ENCODE measurements at regions not wholly inside any gene's neighbourhood (a gene's known extent, or its start where the extent isn't known, plus 50 kb on each side); places are given as distances from the start of the nearest gene placed in this dataset.

DNA sequence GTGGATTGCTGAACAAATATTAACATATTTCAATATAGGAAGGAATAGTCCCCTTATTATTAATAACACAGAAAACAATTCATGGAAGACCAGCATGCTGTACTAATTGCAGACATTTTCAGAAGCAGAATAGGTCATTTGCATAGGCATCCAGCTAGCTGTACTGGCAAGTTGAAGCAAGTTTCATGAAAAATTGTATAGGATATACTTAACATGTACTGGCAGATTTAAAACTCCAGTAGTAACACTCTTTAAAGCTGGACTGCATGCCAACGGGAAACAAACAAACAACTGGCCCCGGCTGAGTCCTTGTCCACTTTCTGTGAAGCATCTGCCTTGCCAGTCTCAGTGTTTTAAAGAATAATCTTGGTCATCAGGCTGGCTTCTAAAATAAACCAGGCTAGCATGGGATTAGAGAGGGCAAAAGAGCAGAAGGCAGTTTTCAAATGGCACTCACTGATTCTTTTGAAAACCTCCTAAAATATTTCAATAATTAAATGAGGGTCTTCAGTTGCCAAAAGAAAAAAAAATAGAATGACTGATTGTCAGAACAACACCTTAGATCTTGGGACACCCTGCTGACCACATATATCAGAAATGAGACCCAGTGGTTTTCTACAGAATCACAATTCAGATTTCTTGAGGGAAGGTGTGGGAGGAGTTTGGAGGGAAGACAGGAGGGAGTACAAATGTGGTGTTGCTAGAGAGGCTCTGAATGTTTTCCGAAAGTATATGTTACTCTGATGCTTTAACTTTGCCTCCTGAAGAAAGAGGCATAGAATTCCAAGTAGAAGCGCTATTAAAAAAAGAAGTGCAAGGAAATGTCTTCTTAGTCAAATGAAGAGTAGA is 122.5 kb upstream of the KRAS start:
- H3K27me3 ChIP-seq (replicated peaks; ENCODE audit: insufficient read depth, low read length), result no peaks in the 10 kb centered on the region
- DNase-seq, result peak; percentile 14
- H3K4me1 ChIP-seq (ENCODE audit: low read length), result 0 out of 2 replicates have a peak, but pooled peaks cover 7% of the 10 kb centered on the region
- no peak overlapping the region for H3K4me2 ChIP-seq (ENCODE audit: low read depth, low read length)
- no peak overlapping the region; the same call in 1 of the 2 replicates for H3K27ac ChIP-seq (ENCODE audit: low read length)
- H3K9me2 ChIP-seq (replicated peaks; ENCODE audit: insufficient read depth, low read length), result no peaks in the 10 kb centered on the region
- no peaks in the 10 kb centered on the region for H4K20me1 ChIP-seq (ENCODE audit: insufficient read depth, low read length)
- no peak overlapping the region for H3K9ac ChIP-seq (ENCODE audit: low read length)
- H3K9me3 ChIP-seq (replicated peaks; ENCODE audit: insufficient read depth, low read length), result no peaks in the 10 kb centered on the region
- TF ChIP-seq, protein P1, sequence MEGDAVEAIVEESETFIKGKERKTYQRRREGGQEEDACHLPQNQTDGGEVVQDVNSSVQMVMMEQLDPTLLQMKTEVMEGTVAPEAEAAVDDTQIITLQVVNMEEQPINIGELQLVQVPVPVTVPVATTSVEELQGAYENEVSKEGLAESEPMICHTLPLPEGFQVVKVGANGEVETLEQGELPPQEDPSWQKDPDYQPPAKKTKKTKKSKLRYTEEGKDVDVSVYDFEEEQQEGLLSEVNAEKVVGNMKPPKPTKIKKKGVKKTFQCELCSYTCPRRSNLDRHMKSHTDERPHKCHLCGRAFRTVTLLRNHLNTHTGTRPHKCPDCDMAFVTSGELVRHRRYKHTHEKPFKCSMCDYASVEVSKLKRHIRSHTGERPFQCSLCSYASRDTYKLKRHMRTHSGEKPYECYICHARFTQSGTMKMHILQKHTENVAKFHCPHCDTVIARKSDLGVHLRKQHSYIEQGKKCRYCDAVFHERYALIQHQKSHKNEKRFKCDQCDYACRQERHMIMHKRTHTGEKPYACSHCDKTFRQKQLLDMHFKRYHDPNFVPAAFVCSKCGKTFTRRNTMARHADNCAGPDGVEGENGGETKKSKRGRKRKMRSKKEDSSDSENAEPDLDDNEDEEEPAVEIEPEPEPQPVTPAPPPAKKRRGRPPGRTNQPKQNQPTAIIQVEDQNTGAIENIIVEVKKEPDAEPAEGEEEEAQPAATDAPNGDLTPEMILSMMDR (IDR thresholded peaks at IDR 0.05; ENCODE audit: low read length), result no peak
- TF ChIP-seq EZH2 (optimal IDR thresholded peaks at IDR 0.05; ENCODE audit: low read depth, low read length) (no peak), EZH2phosphoT487 (IDR thresholded peaks at IDR 0.05; ENCODE audit: low read length) (no peak)
- H3K79me2 ChIP-seq (ENCODE audit: low read length), result no peaks in the 10 kb centered on the region
- H3F3A ChIP-seq (ENCODE audit: insufficient read depth, low read length), result no peaks in the 10 kb centered on the region
- H3K4me3 ChIP-seq (ENCODE audit: low read length), result no peak overlapping the region
- H2AFZ ChIP-seq (ENCODE audit: low read length), result no peak overlapping the region
- H3K36me3 ChIP-seq (replicated peaks; ENCODE audit: insufficient read depth, low read length), result no peaks in the 10 kb centered on the region

DNA sequence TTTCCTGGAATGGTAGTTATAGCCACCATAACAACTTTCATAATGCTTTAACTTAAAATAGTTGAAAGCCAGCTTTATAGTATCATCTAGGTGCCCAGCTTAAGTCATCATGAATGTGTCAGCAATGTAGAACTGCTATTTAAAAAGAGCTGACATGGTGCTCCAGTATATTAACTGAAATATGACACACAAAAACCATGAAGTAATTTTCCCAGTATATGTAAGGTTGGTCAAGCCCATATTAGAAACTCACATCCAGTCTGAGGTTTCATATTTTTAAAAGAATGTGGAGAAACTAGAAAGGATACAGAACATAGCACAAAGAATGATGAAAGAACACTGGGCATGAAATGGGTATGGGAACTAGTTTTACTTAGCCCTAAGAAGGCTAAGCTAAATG is 121.3 kb upstream of the KRAS start:
- Histone ChIP-seq H3K27ac (ENCODE audit: low read length) (no peak overlapping the region), H3K79me2 (ENCODE audit: low read length) (no peaks in the 10 kb centered on the region), H2AFZ (ENCODE audit: low read length) (no peak overlapping the region), H3K36me3 (replicated peaks; ENCODE audit: insufficient read depth, low read length) (no peaks in the 10 kb centered on the region), H3F3A (ENCODE audit: insufficient read depth, low read length) (no peaks in the 10 kb centered on the region), H4K20me1 (ENCODE audit: insufficient read depth, low read length) (no peaks in the 10 kb centered on the region), H3K9ac (ENCODE audit: low read length) (no peak overlapping the region), H3K4me2 (ENCODE audit: low read depth, low read length) (no peak overlapping the region), H3K4me3 (ENCODE audit: low read length) (no peak overlapping the region), H3K9me2 (replicated peaks; ENCODE audit: insufficient read depth, low read length) (no peaks in the 10 kb centered on the region), H3K9me3 (replicated peaks; ENCODE audit: insufficient read depth, low read length) (no peaks in the 10 kb centered on the region), H3K4me1 (ENCODE audit: low read length) (0 out of 2 replicates have a peak, but pooled peaks cover 7% of the 10 kb centered on the region), H3K27me3 (replicated peaks; ENCODE audit: insufficient read depth, low read length) (no peaks in the 10 kb centered on the region)
- TF ChIP-seq EZH2phosphoT487 (IDR thresholded peaks at IDR 0.05; ENCODE audit: low read length), result no peak
- TF ChIP-seq EZH2 (optimal IDR thresholded peaks at IDR 0.05; ENCODE audit: low read depth, low read length), result no peak
- TF ChIP-seq, protein P1 (IDR thresholded peaks at IDR 0.05; ENCODE audit: low read length), result no peak
- DNase-seq, result no peak

DNA sequence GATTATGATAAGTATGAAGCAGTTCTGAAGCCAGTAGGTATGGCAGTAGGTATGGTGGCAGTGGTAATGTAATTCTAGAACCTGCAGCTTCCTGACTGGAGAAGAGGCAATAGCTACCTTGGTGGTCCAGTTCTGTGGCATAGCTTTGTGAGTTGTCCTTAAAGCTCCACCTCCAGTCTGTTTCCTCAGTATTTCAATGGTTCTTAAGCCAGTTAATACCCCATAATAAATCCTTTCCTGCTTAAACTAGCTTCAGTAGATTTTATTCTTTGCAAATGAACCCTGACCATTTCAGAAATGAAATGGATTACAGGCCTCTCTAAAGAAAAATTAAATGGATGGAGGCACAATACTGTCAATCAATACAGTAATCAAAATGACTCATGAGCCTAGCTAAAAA is 117.8 kb upstream of the KRAS start:
- DNase-seq, result no peak
- no peak overlapping the region for H3K4me2 ChIP-seq (ENCODE audit: low read depth, low read length)
- H3K4me3 ChIP-seq (ENCODE audit: low read length), result no peak overlapping the region
- H3F3A ChIP-seq (ENCODE audit: insufficient read depth, low read length), result 0 out of 2 replicates have a peak, but pooled peaks cover 9% of the 10 kb centered on the region
- TF ChIP-seq EZH2 (optimal IDR thresholded peaks at IDR 0.05; ENCODE audit: low read depth, low read length), result no peak
- TF ChIP-seq EZH2phosphoT487 (IDR thresholded peaks at IDR 0.05; ENCODE audit: low read length), result no peak
- TF ChIP-seq, protein P1 (IDR thresholded peaks at IDR 0.05; ENCODE audit: low read length), result no peak
- no peaks in the 10 kb centered on the region for H4K20me1 ChIP-seq (ENCODE audit: insufficient read depth, low read length)
- H3K27me3 ChIP-seq (replicated peaks; ENCODE audit: insufficient read depth, low read length), result no peaks in the 10 kb centered on the region
- H3K36me3 ChIP-seq (replicated peaks; ENCODE audit: insufficient read depth, low read length), result no peaks in the 10 kb centered on the region
- H3K4me1 ChIP-seq (ENCODE audit: low read length), result peaks cover 17% of the 10 kb centered on the region
- H3K9ac ChIP-seq (ENCODE audit: low read length), result no peak overlapping the region
- H3K9me2 ChIP-seq (replicated peaks; ENCODE audit: insufficient read depth, low read length), result no peaks in the 10 kb centered on the region
- H3K79me2 ChIP-seq (ENCODE audit: low read length), result no peaks in the 10 kb centered on the region
- H3K9me3 ChIP-seq (replicated peaks; ENCODE audit: insufficient read depth, low read length), result no peaks in the 10 kb centered on the region
- no peak overlapping the region for H3K27ac ChIP-seq (ENCODE audit: low read length)
- H2AFZ ChIP-seq (ENCODE audit: low read length), result no peak overlapping the region

All from MM.1S (cell line).